OCI-LY1 (cell line): ENCODE measurements at regions not wholly inside any gene's neighbourhood (a gene's known extent, or its start where the extent isn't known, plus 50 kb on each side); places are given as distances from the start of the nearest gene placed in this dataset.

Experiments used
- EZH2 ChIP-seq: fragments of 200-600 bp; sonication (generic), shearing (Covaris generic); IDR thresholded peaks from 2 replicates; pipeline ENCODE4 v1.8.0; 2017; ENCODE audit warnings: borderline replicate concordance, mixed run types, mild to moderate bottlenecking, antibody characterized with exemption, low read length, moderate library complexity, mixed read lengths
- TF ChIP-seq, protein P1 (sequence below): fragments of 200-600 bp; sonication (generic), shearing (Covaris generic); IDR thresholded peaks from 2 replicates; pipeline ENCODE4 v1.5.1; 2017; ENCODE audit warnings: mild to moderate bottlenecking, antibody characterized with exemption, low read length, moderate library complexity, mixed read lengths

DNA sequence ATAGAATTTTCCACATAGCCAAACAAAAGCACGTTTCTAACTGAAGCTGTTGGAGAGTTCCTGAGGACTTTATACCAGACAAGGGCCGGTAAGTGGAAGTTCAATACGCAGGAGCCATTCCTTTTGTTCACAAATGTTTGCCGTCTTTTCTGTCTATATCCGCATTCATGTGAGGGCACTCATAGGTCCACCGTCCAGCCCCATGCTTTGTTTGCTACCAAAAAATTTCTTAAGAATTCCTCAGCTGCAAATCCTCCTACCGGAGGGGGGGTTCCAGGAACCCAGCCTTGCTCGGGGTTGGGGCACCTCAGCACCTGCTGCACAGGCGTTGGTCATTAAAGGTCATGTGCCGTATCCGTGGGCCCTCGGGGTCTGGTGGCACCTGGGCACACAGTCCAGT lies 276.8 kb downstream of the SEC14L1 start:
- TF ChIP-seq, protein P1, sequence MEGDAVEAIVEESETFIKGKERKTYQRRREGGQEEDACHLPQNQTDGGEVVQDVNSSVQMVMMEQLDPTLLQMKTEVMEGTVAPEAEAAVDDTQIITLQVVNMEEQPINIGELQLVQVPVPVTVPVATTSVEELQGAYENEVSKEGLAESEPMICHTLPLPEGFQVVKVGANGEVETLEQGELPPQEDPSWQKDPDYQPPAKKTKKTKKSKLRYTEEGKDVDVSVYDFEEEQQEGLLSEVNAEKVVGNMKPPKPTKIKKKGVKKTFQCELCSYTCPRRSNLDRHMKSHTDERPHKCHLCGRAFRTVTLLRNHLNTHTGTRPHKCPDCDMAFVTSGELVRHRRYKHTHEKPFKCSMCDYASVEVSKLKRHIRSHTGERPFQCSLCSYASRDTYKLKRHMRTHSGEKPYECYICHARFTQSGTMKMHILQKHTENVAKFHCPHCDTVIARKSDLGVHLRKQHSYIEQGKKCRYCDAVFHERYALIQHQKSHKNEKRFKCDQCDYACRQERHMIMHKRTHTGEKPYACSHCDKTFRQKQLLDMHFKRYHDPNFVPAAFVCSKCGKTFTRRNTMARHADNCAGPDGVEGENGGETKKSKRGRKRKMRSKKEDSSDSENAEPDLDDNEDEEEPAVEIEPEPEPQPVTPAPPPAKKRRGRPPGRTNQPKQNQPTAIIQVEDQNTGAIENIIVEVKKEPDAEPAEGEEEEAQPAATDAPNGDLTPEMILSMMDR = no peak
- no peak for TF ChIP-seq EZH2
